ENCODE measurements at regions not wholly inside any gene's neighbourhood (a gene's known extent, or its start where the extent isn't known, plus 50 kb on each side); places are given as distances from the start of the nearest gene placed in this dataset.
"Not testable (repeated sequence)": the region's sequence is repeated elsewhere in the genome, so short reads cannot be mapped to it uniquely, and the experiment has no call there.

DNA sequence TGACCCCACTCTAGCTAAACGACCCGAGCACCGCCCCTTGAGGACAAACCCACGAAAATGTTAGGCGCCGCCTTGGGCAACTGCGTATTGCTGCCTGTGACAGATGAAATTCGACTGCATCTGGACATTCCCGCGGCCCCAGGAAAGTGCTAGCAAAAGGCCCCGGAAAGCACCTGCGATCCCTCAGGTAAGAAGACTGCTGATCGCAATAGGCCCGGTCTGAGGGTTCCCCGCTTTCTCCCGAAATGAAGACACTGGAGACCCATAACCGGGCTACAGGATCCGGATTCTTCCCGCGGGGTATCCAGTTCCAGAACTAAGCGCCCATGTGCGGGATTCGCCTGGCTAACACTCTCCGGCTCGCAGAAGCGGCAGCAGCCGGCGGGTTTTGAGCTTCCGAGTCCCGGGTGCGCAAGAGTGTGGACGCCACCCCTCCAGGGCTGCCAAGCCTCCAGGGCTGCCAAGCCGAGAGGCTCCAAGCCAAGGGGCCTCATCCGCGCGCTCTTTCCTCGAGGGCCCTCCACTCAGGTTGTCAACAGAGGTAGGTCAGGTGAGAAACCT, 157.9 kb upstream of the NBPF11 start:
- H3K36me3 ChIP-seq = no peaks in the 10 kb centered on the region
- intact Hi-C loops (cut with DNase I; ENCODE audit: low total_unique reads) (no loop called here), in situ Hi-C loops (cut with MboI; ENCODE audit: low sequenced_read_pairs in 4 of 4) (no loop called here)
- TF ChIP-seq CTCF (IDR thresholded peaks at IDR 0.05 in 4 of 5, conservative IDR thresholded peaks at IDR 0.05 in 1 of 5) (no peak), POLR2A (IDR thresholded peaks at IDR 0.05) (no peak)
- no peak for ATAC-seq
- H3K4me1 ChIP-seq = no peaks in the 10 kb centered on the region
- H3K27ac ChIP-seq = no peak overlapping the region
- peaks cover 46 to 65% (median 53%) of the 10 kb centered on the region in 3 donors for H3K27me3 ChIP-seq
- peaks cover 0 to 6% (median 0%) of the 10 kb centered on the region in 3 donors for H3K9me3 ChIP-seq
- H3K4me3 ChIP-seq = no peak overlapping the region
- DNase-seq = no peak

GRCh38 chr1:148308832-148309458, 156.9 kb upstream of the NBPF11 start:
- H3K36me3 ChIP-seq = no peaks in the 10 kb centered on the region
- H3K27ac ChIP-seq = no peak overlapping the region
- TF ChIP-seq CTCF (IDR thresholded peaks at IDR 0.05 in 4 of 5, conservative IDR thresholded peaks at IDR 0.05 in 1 of 5) = no peak
- no peak for TF ChIP-seq POLR2A (IDR thresholded peaks at IDR 0.05)
- intact Hi-C loops (cut with DNase I; ENCODE audit: low total_unique reads) = no loop called here
- H3K9me3 ChIP-seq = peaks cover 0 to 6% (median 0%) of the 10 kb centered on the region in 3 donors
- no peak overlapping the region for H3K4me3 ChIP-seq
- peaks cover 51 to 71% (median 61%) of the 10 kb centered on the region in 3 donors for H3K27me3 ChIP-seq
- in situ Hi-C loops (cut with MboI; ENCODE audit: low sequenced_read_pairs in 4 of 4) = no loop called here
- ATAC-seq = no peak
- no peaks in the 10 kb centered on the region for H3K4me1 ChIP-seq
- no peak for DNase-seq

GRCh38 chr1:148307583-148308185, 155.6 kb upstream of the NBPF11 start:
- intact Hi-C loops (cut with DNase I; ENCODE audit: low total_unique reads) (no loop called here), in situ Hi-C loops (cut with MboI; ENCODE audit: low sequenced_read_pairs in 4 of 4) (no loop called here)
- peaks cover 54 to 69% (median 67%) of the 10 kb centered on the region in 3 donors for H3K27me3 ChIP-seq
- H3K9me3 ChIP-seq = peaks cover 0 to 6% (median 0%) of the 10 kb centered on the region in 3 donors
- no peak overlapping the region for H3K4me3 ChIP-seq
- DNase-seq (peak in 1 of 2 donors; percentile 22), ATAC-seq (no peak)
- H3K4me1 ChIP-seq = no peaks in the 10 kb centered on the region
- no peak for TF ChIP-seq POLR2A (IDR thresholded peaks at IDR 0.05)
- no peak for TF ChIP-seq CTCF (IDR thresholded peaks at IDR 0.05 in 4 of 5, conservative IDR thresholded peaks at IDR 0.05 in 1 of 5)
- no peak overlapping the region for H3K27ac ChIP-seq
- no peaks in the 10 kb centered on the region for H3K36me3 ChIP-seq

- intact Hi-C loops (cut with DNase I; ENCODE audit: low total_unique reads); DNase-seq; H3K36me3 ChIP-seq; H3K27ac ChIP-seq; in situ Hi-C loops (cut with MboI; ENCODE audit: low sequenced_read_pairs in 4 of 4); H3K4me1 ChIP-seq; H3K4me3 ChIP-seq; H3K9me3 ChIP-seq; ATAC-seq: not testable (repeated sequence)
- H3K27me3 ChIP-seq = peaks cover 44 to 56% (median 46%) of the 10 kb centered on the region in 3 donors
Measured at GRCh38 chr1:148304935-148305334, 152.9 kb upstream of the NBPF11 start.

GRCh38 chr1:148302586-148303364, 150.7 kb upstream of the NBPF11 start:
- H3K36me3 ChIP-seq; H3K4me1 ChIP-seq; in situ Hi-C loops (cut with MboI; ENCODE audit: low sequenced_read_pairs in 4 of 4); intact Hi-C loops (cut with DNase I; ENCODE audit: low total_unique reads); H3K9me3 ChIP-seq; H3K27ac ChIP-seq: not testable (repeated sequence)
- Histone ChIP-seq H3K4me3 (peak overlapping the region in 2 of 4 donors; percentile 29 to 42), H3K27me3 (peaks cover 22 to 34% (median 25%) of the 10 kb centered on the region in 3 donors)
- DNase-seq = peak in 1 of 2 donors; percentile 17
- ATAC-seq = peak; percentile 39 to 54

DNA sequence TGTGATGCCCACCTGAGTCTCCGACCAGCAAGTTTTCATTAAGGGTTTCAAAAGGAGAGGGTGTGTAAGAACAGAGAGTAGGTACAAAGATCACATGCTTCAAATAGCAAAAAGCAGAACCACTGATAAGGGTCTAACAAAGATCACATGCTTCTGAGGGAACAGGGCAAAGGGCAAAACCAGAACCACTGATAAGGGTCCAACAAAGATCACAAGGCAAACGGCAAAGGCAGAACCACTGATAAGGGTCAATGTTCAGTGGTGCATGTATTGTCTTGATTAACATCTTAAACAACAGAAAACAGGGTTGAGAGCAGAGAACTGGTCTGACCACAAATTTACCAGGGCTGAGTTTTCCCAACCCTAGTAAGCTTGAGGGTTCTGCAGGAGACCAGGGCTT, 145.8 kb upstream of the NBPF11 start:
- H3K36me3 ChIP-seq; H3K9me3 ChIP-seq; H3K27ac ChIP-seq; ATAC-seq; H3K4me3 ChIP-seq; in situ Hi-C loops (cut with MboI; ENCODE audit: low sequenced_read_pairs in 4 of 4); H3K4me1 ChIP-seq; DNase-seq; intact Hi-C loops (cut with DNase I; ENCODE audit: low total_unique reads); H3K27me3 ChIP-seq: not testable (repeated sequence)
